ENCODE measurements at regions not wholly inside any gene's neighbourhood (a gene's known extent, or its start where the extent isn't known, plus 50 kb on each side); places are given as distances from the start of the nearest gene placed in this dataset.

DNA sequence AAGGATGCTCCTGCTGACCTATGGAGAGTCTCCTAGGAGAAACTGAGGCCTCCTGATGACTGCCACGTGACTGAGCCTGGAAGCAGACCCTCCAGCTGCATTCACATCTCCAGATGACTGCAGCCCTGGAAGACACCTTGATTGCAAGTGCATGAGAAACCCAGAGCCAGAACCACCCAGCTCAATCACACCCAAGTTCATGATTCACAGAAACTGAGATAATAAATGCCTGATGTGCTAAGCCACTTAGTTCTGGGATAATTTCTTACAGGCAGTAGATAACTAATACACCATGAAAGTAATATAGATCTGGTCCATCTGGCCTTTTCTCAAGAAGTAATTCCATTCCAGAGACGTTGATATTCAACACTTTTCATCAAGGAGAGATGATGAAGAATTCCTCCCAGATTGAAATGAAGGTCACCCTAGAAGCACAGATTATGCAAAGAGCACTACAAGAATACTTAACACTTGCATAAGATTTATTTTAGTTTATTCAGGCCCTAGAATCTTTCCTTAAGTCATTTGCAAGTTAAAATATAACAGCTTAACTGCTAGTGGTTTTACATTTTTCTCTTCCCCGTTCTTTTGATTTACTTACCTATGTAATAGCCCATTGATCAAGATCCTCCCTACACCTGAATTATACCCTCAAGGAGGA lies 208.2 kb upstream of the INHBA start:
- no peaks in the 10 kb centered on the region for H3K27me3 ChIP-seq (ENCODE audit: insufficient read depth, low read length)
- H3K79me2 ChIP-seq (ENCODE audit: control insufficient read depth, insufficient read depth, low read length, unreplicated experiment) = no peaks in the 10 kb centered on the region
- H2AFZ ChIP-seq (ENCODE audit: low read length, unreplicated experiment) = no peak overlapping the region
- no peaks in the 10 kb centered on the region for H3K36me3 ChIP-seq (ENCODE audit: insufficient read depth, low read length)
- H3K4me3 ChIP-seq (ENCODE audit: low read depth, low read length) = no peak overlapping the region
- peak overlapping the region; percentile 72 for H3K27ac ChIP-seq (ENCODE audit: low read depth, low read length)
- H3K4me1 ChIP-seq (ENCODE audit: control insufficient read depth, insufficient read depth, low read length, unreplicated experiment) = peaks cover 28% of the 10 kb centered on the region

DNA sequence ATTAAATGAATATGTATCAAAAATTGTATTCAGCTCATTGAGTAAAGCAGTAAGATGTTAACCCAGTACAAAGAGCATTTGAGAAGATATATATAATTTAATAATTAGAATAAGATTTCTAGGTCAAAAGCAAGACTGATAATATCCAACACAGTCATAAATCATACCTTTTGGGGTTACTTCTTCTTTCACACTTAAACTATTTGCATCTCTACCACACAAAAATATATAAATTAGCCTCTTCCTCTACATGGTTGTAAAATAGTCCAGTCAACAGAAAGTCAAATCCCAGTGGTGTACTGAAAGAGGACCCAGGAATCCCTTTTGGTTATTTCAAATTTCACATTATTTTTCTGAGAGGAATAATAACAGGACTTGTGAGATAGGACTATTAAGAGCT lies 204.6 kb upstream of the INHBA start:
- Histone ChIP-seq H3K4me1 (ENCODE audit: control insufficient read depth, insufficient read depth, low read length, unreplicated experiment) (peaks cover 14% of the 10 kb centered on the region), H3K27ac (ENCODE audit: low read depth, low read length) (no peak overlapping the region), H3K79me2 (ENCODE audit: control insufficient read depth, insufficient read depth, low read length, unreplicated experiment) (no peaks in the 10 kb centered on the region), H3K27me3 (ENCODE audit: insufficient read depth, low read length) (no peaks in the 10 kb centered on the region), H3K4me3 (ENCODE audit: low read depth, low read length) (no peak overlapping the region), H2AFZ (ENCODE audit: low read length, unreplicated experiment) (no peak overlapping the region), H3K36me3 (ENCODE audit: insufficient read depth, low read length) (peaks cover 5% of the 10 kb centered on the region)

DNA sequence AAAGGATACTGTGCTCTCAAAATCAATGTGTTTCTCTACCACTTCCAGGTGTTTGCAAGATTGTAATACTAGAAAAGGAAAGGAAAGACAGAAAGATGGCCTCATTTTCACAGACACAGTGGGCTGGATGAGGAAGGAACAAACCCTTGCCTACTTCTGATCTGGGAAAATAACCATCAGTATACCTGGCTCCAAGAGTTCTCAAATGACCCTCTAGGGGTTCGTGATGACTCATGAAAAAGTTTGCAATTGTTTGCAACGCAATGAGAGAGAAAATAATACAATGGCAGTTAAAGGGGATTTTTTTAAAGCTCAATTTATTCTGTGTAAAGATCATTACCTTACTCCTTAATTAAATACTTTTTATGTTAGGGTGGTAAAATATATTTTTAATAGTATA lies 197.6 kb upstream of the INHBA start:
- H3K36me3 ChIP-seq (ENCODE audit: insufficient read depth, low read length) = peaks cover 5% of the 10 kb centered on the region
- H2AFZ ChIP-seq (ENCODE audit: low read length, unreplicated experiment) = no peak overlapping the region
- H3K4me3 ChIP-seq (ENCODE audit: low read depth, low read length) = no peak overlapping the region
- no peak overlapping the region for H3K27ac ChIP-seq (ENCODE audit: low read depth, low read length)
- no peaks in the 10 kb centered on the region for H3K79me2 ChIP-seq (ENCODE audit: control insufficient read depth, insufficient read depth, low read length, unreplicated experiment)
- H3K4me1 ChIP-seq (ENCODE audit: control insufficient read depth, insufficient read depth, low read length, unreplicated experiment) = no peaks in the 10 kb centered on the region
- no peaks in the 10 kb centered on the region for H3K27me3 ChIP-seq (ENCODE audit: insufficient read depth, low read length)

DNA sequence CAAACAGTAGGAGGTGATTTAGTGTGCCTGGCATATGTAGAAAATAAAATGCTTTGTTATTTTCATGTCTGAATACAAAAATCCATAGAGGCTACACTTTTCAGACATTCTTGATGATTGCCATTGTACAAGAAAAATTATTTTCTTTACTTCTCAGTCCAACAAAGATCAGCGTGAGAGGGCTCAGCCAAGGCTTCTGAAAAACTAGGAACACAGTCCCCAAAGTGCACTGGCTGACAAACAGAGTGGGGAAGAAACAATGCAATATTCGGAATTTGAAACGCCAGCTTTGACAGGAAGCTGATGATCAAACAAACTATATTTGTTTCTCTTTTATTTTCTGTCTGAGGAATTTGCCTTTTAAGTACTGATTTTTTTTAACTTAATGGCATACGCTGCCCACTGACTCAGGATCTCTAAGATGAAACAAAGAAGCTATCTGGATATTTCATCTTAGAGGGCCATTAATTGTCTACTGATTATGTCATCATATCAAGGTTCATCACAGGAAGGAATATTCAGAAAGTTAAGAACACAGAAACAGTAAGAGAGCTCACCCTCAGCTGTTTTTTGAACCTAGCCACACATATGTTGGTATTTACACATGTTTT lies 197.0 kb upstream of the INHBA start:
- no peaks in the 10 kb centered on the region for H3K79me2 ChIP-seq (ENCODE audit: control insufficient read depth, insufficient read depth, low read length, unreplicated experiment)
- H3K27ac ChIP-seq (ENCODE audit: low read depth, low read length) = no peak overlapping the region
- H3K4me1 ChIP-seq (ENCODE audit: control insufficient read depth, insufficient read depth, low read length, unreplicated experiment) = no peaks in the 10 kb centered on the region
- H3K36me3 ChIP-seq (ENCODE audit: insufficient read depth, low read length) = no peaks in the 10 kb centered on the region
- H3K27me3 ChIP-seq (ENCODE audit: insufficient read depth, low read length) = no peaks in the 10 kb centered on the region
- H3K4me3 ChIP-seq (ENCODE audit: low read depth, low read length) = no peak overlapping the region
- H2AFZ ChIP-seq (ENCODE audit: low read length, unreplicated experiment) = no peak overlapping the region

DNA sequence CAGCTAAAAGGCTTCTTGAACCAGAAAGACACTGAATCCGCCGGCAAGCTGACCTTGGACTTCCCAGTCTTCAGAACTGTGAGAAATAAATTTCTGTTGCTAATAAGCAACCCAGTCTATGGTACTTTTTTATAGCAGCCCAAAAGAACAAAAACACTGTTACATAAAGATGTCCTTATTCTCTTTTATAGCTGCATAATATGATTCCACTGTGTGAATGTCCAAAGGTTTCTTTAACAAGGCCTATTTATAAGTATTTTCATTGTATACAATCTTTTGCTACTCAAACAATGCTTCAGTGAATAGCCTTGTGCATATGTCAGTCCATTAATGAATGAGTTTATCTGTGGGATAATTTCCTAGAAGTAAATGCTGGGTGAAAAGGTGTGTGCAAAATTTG lies 190.8 kb upstream of the INHBA start:
- no peaks in the 10 kb centered on the region for H3K79me2 ChIP-seq (ENCODE audit: control insufficient read depth, insufficient read depth, low read length, unreplicated experiment)
- no peak overlapping the region for H2AFZ ChIP-seq (ENCODE audit: low read length, unreplicated experiment)
- no peak overlapping the region for H3K4me3 ChIP-seq (ENCODE audit: low read depth, low read length)
- no peaks in the 10 kb centered on the region for H3K27me3 ChIP-seq (ENCODE audit: insufficient read depth, low read length)
- H3K27ac ChIP-seq (ENCODE audit: low read depth, low read length) = no peak overlapping the region
- H3K36me3 ChIP-seq (ENCODE audit: insufficient read depth, low read length) = no peaks in the 10 kb centered on the region
- H3K4me1 ChIP-seq (ENCODE audit: control insufficient read depth, insufficient read depth, low read length, unreplicated experiment) = peaks cover 10% of the 10 kb centered on the region

DNA sequence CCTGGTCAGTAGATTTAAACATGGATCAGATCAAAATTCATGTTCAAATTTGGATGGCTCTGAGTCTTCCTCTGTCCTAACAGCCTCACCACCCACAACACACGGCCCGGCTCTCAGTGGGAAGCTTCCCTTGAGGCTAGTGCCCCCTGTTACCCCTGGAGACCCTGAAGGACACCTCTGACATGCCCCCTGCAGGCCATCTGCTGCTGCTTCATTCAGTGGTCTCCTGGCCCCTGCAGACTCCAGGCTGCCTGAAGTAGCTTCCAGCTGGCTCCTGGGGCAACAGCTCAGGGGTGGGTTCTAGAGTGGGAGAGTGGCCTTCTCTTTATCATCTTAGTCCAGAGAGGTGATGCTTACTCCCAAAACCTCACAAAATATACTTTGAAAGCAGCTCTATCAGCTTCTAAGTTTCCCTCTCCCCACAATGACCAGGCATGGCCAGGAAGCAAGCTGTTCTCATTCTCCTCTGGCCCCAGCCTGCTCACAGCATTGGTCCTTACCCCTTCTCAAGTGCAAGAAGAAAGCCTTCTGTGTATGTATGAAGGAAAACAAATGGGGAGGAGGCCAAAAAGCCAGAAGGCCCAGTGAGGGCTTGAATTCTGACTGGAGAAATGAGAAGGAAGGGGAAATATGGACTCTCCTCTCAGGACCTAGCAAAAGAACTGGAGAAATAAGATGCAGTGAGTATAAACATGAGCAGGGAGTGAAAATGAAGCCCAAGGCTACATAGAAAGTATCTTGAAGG lies 189.6 kb upstream of the INHBA start:
- no peak overlapping the region for H3K27ac ChIP-seq (ENCODE audit: low read depth, low read length)
- H3K27me3 ChIP-seq (ENCODE audit: insufficient read depth, low read length) = no peaks in the 10 kb centered on the region
- H3K4me1 ChIP-seq (ENCODE audit: control insufficient read depth, insufficient read depth, low read length, unreplicated experiment) = peaks cover 13% of the 10 kb centered on the region

DNA sequence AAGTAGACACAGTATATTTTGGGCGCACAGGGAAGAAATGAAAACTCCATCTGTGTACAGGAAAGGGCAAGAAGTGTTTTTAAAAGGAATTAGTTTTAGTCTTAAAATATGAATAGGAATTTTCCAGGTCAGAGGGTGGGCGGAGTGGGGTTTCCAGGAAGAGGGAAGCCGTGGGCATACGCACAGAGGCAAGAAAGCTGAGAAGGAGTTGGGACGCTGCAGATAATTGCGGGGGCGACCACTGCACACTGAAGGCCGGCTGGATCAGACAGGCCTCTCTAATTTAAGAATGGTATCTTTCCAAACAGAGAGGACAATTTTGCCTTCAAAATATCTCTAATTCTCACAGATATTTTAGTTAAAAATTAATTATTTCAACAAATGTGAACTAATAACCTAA lies 189.1 kb upstream of the INHBA start:
- no peaks in the 10 kb centered on the region for H3K79me2 ChIP-seq (ENCODE audit: control insufficient read depth, insufficient read depth, low read length, unreplicated experiment)
- H2AFZ ChIP-seq (ENCODE audit: low read length, unreplicated experiment) = no peak overlapping the region
- H3K4me1 ChIP-seq (ENCODE audit: control insufficient read depth, insufficient read depth, low read length, unreplicated experiment) = peaks cover 19% of the 10 kb centered on the region
- no peaks in the 10 kb centered on the region for H3K36me3 ChIP-seq (ENCODE audit: insufficient read depth, low read length)
- H3K27ac ChIP-seq (ENCODE audit: low read depth, low read length) = no peak overlapping the region
- H3K4me3 ChIP-seq (ENCODE audit: low read depth, low read length) = no peak overlapping the region
- no peaks in the 10 kb centered on the region for H3K27me3 ChIP-seq (ENCODE audit: insufficient read depth, low read length)

More for the DNA sequence above, 189.6 kb upstream of the INHBA start:
- Histone ChIP-seq H3K79me2 (ENCODE audit: control insufficient read depth, insufficient read depth, low read length, unreplicated experiment) (no peaks in the 10 kb centered on the region), H3K36me3 (ENCODE audit: insufficient read depth, low read length) (no peaks in the 10 kb centered on the region), H3K4me3 (ENCODE audit: low read depth, low read length) (no peak overlapping the region), H2AFZ (ENCODE audit: low read length, unreplicated experiment) (no peak overlapping the region)

DNA sequence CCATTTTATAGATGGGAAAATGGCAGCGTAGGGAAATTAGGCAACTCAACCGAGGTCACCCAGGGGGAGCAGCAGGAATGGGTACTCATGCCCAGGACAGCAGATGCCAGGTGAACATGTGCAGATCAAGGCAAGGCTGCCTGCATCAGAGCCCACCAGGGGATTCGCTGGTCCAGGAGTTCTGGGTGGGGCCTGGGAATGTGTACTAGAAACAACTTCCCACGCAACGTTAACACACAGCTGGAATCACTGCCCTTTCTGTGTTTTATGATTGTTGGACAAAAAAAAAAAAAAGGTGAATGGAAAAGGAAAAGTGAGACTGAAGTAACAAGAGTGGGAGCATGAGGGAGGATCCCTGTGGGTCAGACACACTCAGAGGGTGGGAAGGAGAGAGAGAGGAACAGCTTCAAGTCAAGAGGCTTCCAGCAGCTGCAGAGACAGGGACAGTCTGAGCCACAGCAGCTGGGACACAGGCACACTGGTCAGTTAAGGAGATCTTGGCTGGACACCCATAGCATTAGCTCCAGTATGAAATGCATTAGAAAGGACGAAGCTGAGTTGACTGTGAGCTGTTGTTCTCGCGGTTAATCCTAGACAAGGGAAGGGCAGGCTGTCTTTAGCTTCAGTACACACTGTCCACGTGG lies 187.9 kb upstream of the INHBA start:
- H3K27me3 ChIP-seq (ENCODE audit: insufficient read depth, low read length) = no peaks in the 10 kb centered on the region
- no peak overlapping the region for H3K27ac ChIP-seq (ENCODE audit: low read depth, low read length)
- H3K36me3 ChIP-seq (ENCODE audit: insufficient read depth, low read length) = no peaks in the 10 kb centered on the region
- H3K4me1 ChIP-seq (ENCODE audit: control insufficient read depth, insufficient read depth, low read length, unreplicated experiment) = peaks cover 31% of the 10 kb centered on the region
- H3K4me3 ChIP-seq (ENCODE audit: low read depth, low read length) = no peak overlapping the region
- H2AFZ ChIP-seq (ENCODE audit: low read length, unreplicated experiment) = no peak overlapping the region
- H3K79me2 ChIP-seq (ENCODE audit: control insufficient read depth, insufficient read depth, low read length, unreplicated experiment) = no peaks in the 10 kb centered on the region

DNA sequence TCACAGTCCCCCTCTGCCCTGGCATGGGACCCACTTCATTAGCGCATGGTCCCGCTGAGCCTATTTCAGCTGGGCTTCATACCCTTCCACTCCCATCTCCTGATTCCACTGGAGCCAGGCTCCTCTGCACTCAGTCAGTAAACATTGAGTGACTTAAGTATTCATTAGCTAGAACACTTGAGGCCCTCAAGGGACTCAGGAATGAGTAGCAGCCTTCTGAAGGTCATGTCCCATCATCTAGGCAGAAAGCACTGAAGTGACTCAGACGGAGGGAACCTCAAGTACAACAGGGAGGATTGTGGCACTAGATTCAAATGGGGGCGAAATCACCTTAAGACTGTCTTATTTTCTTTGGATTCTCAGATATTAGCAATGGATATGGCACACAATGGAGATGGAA lies 186.6 kb upstream of the INHBA start:
- Histone ChIP-seq H2AFZ (ENCODE audit: low read length, unreplicated experiment) (no peak overlapping the region), H3K27ac (ENCODE audit: low read depth, low read length) (no peak overlapping the region)

DNA sequence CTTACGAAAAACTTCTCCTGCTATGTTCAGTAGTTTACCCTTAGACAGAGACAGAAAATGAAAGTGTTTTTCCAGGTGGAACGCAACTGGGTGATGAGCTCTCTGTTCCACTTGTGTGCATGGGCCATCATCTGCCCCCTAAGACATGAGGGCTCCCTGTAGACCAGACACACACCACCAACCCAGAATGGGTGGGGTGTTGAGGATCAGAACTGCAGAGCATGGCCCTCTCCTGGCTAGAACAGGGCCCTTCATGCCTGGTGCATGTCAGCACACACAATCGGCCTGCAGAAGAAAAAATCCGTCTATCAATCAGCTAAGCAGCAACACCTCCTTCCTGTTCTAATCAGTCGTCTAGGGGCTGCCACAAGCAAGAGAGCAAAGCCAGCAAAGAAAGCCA lies 186.2 kb upstream of the INHBA start:
- no peak overlapping the region for H3K4me3 ChIP-seq (ENCODE audit: low read depth, low read length)
- no peaks in the 10 kb centered on the region for H3K36me3 ChIP-seq (ENCODE audit: insufficient read depth, low read length)
- H3K27ac ChIP-seq (ENCODE audit: low read depth, low read length) = no peak overlapping the region
- H3K79me2 ChIP-seq (ENCODE audit: control insufficient read depth, insufficient read depth, low read length, unreplicated experiment) = no peaks in the 10 kb centered on the region
- H3K4me1 ChIP-seq (ENCODE audit: control insufficient read depth, insufficient read depth, low read length, unreplicated experiment) = peaks cover 48% of the 10 kb centered on the region
- no peaks in the 10 kb centered on the region for H3K27me3 ChIP-seq (ENCODE audit: insufficient read depth, low read length)
- H2AFZ ChIP-seq (ENCODE audit: low read length, unreplicated experiment) = no peak overlapping the region

More for the DNA sequence above, 186.6 kb upstream of the INHBA start:
- no peak overlapping the region for H3K4me3 ChIP-seq (ENCODE audit: low read depth, low read length)
- H3K27me3 ChIP-seq (ENCODE audit: insufficient read depth, low read length) = no peaks in the 10 kb centered on the region
- H3K36me3 ChIP-seq (ENCODE audit: insufficient read depth, low read length) = no peaks in the 10 kb centered on the region
- peaks cover 44% of the 10 kb centered on the region for H3K4me1 ChIP-seq (ENCODE audit: control insufficient read depth, insufficient read depth, low read length, unreplicated experiment)
- no peaks in the 10 kb centered on the region for H3K79me2 ChIP-seq (ENCODE audit: control insufficient read depth, insufficient read depth, low read length, unreplicated experiment)
